Epidermal melanocyte (primary cell): ENCODE measurements at regions not wholly inside any gene's neighbourhood (a gene's known extent, or its start where the extent isn't known, plus 50 kb on each side); places are given as distances from the start of the nearest gene placed in this dataset.

ENCODE experiments used
- DNase-seq: peaks from one replicate; pipeline ENCODE4 v3.0.0; 2011; ENCODE audit warnings: low spot score; ENCODE audit not compliant: insufficient read length

DNA sequence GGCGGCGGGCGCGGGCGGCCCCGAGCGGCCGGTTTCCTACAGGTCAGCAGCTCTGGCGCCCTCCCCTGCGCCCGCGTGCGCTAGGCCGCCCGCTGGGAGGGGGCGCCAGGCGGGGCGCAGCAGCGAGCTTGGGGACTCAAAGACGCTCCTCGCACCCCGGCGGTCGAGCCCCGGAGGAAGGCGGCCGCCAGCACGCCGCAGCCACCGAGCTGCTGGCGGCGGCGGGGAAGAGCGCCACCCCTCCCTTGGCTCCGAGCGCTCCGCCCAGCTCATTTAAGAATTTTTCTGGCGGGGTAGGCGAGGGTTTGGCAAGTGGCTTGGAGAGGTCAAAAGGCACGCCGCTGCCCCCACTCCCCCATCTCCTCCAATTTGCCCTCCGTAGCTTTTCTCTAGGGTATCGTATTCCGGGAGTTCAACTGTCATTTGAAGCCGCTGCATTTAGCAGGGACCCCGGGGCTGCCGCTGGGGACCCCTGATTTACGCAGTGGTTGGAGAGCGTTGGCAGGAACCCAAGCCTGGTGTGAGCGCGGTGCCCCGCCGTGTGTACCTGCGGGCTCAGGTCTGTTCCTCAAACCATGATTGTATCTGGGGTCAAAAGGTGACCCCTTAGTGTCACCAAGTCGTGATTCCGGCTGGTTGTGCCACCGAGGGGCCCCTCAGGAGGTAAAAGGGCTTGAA, 59.5 kb upstream of the GSE1 start:
- DNase-seq = peak; percentile 65

GRCh38 chr16:85554114-85554888, 58.8 kb upstream of the GSE1 start:
- DNase-seq = peak; percentile 98

GRCh38 chr16:85554889-85555718, 58.0 kb upstream of the GSE1 start:
- DNase-seq = peak; percentile 67

DNA sequence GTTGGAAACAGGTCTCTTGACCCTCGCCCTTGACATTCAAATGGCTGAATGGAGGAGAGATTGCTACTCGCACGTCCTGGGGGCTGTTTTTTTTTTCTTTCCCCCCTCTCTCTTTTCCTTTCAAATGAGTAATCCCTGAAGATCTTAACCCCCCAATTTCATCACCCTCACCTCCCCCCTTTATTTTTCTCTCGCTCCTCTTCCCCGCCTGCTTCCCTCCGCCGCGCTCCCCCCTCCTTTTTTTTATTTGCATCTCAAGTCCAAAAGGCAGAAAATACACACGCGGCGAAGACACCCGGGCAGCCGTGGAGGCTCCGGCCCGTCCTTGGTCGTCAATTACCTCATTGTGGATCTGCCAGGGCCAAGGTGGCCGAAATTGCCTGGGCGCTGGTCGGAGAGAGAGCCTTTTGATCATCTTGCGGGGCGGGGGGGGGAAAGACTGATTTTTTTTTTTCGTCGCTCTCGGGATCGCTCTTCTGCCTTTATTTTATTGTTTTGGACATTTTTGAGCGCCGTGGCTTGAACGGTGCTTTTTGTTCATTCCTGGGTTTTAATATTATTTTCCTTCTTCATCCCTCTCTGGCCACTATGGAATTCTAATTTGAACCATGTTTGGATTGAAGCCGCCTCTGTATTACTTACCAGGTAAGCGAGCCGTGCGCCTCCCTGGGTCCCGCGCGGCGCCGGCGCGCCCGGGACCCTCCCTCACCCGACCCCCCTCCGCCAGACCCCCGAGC, 57.2 kb upstream of the GSE1 start:
- no peak for DNase-seq

DNA sequence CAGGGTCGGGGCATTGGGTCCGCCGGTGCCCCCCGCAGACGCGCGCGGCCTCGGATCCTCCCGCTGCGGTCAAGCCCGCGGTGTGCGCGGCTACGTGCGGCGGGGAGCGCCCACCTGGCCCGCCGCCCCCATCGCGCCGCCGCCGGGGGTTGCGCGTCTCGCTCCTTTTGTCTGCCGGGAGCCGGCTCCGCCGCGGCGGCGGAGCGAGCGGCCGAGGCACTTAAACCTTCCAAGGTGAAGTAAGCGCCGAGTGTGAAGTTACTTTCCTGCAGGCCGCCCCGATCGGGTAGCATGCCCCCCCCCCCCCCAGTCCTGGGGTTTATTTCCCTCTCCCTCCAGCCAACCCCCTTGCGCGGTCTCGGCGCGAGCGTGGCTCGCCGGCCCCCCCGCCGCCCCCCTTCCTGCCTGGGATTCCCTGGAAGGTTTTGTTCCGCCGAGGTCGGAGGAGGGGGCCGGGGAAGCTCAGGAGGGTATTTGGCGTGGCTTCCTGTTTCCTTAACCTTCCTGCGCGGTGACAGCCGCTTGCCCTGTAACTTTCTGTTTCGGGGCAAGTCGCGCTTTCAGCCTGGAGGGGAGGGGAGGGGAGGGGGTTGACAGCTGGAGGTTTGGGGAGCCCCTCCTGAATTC, 56.6 kb upstream of the GSE1 start:
- DNase-seq = peak; percentile 43

DNA sequence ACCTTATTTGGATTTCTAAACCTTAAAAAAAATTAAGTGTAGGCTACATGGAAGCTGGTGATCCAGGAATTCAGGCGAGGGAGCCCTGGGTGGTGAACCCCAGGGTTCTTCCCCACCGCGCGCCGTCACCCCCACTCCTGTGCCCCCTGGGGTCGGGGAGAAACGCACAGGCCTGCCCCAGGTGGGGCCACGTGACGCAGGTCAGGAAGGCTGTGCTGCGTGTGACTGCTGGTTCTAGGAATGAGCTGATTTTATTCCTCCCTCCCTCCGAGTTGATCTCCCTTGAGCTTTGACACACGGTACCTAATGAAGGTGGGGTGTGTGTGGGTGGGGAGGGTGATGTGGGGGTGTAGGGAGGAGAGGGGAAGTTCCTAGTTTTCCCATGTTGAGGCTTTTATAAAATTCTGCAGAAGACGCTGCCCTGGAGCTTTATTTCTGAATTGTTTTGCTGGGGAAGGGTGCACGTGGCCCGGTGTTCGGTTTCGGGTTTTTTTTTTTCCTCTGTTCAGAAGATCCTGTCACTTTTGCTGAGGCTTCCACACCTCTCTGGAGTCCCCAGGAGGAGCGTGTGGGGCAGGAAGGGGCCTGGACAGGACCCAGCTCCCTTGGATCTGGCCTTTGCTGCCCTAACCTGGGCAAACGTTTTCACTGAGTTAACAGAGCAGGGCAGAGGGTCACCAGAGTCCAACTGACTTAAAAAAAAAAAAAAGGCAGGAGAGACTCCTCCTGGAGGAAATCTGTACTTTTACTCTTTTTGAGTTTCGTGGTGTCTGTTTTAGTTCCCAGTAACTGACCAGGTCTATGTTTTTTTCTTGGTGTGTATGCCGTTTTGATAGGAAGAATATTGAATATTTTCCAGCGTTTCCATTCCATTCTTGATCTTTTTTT, 55.8 kb upstream of the GSE1 start:
- no peak for DNase-seq

DNA sequence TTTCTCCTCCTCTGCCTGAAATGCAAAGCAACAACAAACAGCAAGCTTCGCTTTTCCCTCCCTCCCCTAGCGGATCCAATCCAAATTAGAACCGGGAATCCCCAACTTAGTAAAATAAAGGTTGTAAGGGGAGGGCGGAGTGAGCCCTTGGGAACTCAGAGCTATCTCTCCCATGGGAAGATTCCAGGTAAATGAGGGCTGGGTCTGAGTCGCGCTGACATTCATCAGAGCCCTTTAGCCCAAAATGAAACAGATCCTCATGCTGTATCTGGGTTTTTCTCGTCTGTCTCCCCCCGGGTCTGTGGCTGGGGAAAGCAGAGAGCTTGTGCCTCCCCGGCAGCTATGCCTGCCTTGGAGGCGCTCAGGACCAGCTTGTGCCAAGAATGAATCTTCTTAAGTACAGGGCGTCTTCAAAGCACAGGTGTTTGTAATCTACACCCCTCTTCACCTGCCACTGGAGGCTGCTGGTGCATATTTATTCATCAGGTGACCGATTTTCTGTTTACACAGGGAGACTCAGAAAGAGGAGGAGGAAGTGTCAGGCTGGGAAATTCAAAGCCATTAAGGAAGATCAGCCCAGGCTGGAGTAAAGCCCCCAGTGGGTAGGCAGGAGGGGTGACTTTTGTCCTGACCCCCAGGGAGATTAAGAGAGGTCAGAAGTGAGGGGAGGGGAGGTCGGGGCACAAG, 55.0 kb upstream of the GSE1 start:
- no peak for DNase-seq

DNA sequence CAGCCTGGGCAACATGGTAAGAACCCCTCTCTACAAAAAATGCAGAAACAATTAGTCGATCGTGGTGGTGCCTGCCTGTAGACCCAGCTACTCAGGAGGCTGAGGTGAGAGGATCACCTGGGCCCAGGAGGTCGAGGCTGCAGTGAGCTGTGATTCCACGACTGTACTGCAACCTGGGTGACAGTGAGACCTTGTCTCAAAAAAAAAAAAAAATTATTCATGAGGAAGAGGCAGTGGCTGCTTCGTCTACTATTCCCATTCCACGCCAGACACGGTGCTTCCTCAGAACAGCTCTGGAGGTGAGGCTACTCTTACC, 52.2 kb upstream of the GSE1 start:
- no peak for DNase-seq

DNA sequence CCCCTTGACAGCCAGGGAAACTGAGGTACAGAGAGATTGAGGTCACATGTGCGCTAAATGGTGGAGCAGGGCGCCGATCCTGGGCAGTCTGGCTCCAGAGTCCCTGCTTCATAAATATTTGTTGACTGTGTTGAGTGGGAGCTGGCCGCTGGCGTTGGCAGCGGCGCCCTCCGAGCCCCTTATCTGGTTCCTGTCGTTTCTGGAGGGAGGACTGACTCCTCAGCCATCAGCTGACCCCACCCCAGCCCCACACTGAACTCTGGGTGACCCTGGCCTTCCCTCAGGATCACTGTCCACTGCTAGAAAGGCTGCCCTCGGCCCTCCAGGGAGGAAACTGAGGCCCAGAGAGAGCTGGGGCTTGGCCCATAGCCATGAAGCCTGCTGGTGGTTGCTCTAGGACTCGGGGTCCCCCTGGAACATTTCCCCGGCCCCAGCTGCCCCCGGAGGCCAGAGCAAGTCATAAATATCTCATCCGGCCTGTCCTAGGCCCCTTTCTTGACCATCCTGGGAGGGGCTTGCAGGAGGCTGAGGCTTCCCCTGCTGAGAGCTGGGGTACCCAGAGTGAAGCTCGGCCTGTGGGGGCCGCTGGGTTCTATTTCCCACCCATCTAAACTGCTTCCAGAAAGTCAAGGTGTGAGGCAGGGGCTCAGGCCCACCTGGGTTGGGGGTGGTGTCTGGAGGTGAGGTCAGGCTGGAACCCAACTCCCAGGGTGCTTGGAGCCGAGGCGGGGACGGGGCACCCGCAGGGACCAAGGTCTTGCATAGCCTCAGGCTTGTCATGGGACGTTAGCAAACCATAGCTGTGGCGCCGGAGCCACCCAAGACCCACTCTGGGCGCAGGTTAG, 51.7 kb upstream of the GSE1 start:
- DNase-seq = no peak

GRCh38 chr16:85562093-85562786, 50.9 kb upstream of the GSE1 start:
- DNase-seq = no peak

- no peak for DNase-seq
Measured at GRCh38 chr16:85563034-85563433, 50.1 kb upstream of the GSE1 start.
